ENCODE measurements at regions not wholly inside any gene's neighbourhood (a gene's known extent, or its start where the extent isn't known, plus 50 kb on each side); places are given as distances from the start of the nearest gene placed in this dataset.

- TF ChIP-seq CTCF (IDR thresholded peaks at IDR 0.05) (no peak), POLR2A (IDR thresholded peaks at IDR 0.05) (no peak)
These were observed 220.5 kb upstream of the SLCO3A1 start for GRCh38 chr15:91632981-91633380.
